Renal pelvis (tissue), 1 donor: ENCODE measurements at regions not wholly inside any gene's neighbourhood (a gene's known extent, or its start where the extent isn't known, plus 50 kb on each side); places are given as distances from the start of the nearest gene placed in this dataset.
"Not testable (repeated sequence)": the region's sequence is repeated elsewhere in the genome, so short reads cannot be mapped to it uniquely, and the experiment has no call there.

Experiments used
- DNase-seq: peaks from one replicate; pipeline ENCODE4 v3.0.0-alpha.2; 2013

DNA sequence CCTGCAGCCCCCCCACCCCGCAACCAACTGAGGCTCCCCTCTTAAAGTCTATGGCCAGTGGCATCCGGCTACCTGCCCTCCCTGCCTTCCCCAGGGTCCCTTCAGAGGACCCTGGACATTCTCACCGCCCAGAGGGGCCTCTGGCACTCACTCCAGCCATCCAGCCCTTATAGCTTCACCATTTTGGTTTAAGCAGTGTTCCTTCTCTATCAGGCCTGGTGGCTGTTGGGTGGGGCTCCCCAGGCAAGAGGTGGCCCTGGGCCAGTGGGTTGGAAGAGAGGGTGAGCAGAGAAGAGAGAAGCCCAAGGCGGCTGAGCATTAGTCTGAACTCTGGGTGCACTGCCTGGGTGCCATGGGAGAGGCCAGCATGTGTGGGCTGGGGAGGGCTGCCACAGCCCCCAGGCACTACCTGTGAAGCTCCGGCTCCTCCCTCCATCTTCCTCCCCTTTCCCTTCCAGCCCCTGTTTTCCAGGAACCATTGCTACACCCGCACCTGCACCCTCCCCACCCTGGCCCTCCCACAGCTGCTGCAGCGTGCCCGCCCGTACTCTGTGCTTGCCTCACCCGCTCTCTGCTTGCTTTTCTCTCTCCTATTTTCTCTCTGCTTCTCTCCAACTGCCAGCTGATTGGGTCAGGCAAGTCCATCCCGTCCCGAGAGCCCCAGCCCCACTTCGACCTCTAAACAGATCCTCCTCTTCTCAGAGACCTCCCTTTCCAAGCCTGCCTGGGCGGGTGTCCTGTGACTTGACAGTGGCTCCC, 168.2 kb downstream of the TBC1D2B start:
- no peak for DNase-seq

- DNase-seq, result not testable (repeated sequence)
These were observed 168.8 kb downstream of the TBC1D2B start for GRCh38 chr15:77908752-77909111.

DNA sequence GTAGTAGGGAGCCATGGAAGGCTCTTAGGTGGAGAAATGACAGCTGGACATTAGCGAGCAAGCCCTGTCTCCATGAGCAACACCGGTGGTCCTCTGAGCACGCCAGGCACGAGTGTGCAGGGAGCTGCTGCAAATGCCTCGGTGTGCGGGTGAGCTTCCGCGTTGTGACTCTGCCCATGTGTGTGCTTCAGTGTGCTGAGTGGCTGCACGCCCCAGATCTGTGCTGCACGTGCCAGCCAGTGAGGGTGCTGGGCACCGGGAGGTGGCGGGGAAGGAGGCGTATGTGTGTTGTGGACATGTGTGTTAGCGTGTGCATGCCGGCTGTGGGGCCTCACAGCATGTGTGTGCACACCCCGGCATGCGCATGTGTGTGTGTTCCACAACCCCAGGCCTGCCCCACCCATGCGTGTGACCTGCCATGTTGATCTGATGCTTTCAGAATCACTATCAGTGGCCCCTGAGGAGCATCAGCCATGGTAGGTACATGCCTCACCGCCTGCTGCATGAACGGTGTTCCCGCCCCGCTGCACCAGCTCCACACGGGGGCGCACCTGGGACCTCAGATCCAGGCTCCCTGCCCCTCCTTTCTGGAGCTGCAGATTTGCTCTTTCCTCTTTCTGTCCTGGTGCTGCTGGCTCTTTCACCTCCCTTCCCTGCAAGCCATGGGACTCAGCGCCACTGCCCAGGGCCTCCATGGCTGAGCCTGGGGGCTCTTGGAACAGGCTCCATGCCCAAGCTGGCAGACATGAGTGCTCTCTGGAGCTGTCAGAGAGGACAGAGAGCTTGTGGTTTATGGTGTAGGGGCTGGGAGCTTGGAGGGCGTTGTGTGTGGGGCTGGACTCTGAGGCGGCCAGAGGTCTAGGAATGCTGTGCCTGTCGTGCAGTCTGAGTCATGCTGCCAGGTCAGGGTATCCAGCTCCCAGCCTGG, 169.4 kb downstream of the TBC1D2B start:
- DNase-seq, result no peak

DNA sequence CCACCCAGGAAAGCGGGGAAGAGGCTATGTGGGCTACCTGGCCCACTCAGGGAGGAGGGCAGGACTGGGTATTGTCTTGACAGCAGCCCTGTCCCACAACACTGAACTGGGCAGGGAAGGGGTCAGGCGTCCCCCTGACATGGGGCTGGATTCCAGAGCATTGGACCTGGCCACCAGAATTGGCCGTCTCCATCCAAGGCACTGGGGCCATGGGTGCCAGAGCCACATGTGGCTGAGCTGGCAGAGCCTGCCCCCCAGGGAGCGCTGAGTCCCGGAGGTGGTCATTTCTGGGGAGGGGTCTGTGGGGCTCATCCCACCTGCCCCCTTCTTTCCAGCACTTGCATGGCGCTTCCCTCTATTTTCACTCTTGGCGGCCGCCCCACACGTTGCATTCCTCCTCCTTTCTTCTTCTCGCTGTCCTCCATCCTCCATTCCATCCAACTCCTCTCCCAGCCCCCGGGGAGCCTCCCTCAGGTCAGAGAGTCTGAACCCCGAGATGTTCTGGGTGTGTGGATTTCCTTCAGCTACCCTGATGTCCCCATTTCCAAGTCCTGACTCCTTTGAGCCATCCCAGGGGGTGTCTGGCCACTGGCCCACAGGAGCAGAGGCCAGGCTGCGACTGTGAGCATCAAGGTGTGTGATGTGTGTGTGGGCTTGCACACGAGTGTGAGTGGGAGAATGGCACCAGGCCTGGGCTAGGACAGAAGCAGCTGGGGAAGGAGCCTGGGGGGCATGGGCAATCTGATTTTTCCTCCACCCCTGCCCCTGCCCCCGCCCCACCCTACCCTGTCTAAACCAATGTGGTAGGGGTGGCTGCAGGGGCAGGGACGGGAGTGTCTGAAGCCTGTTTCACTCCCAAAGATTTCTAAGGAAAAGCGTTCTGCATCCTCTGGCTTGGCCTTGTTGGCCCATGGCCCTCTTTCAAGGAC, 171.2 kb downstream of the TBC1D2B start:
- not testable (repeated sequence) for DNase-seq

- DNase-seq, result no peak
These were observed 172.1 kb downstream of the TBC1D2B start for GRCh38 chr15:77905301-77905920.

- no peak for DNase-seq
These were observed 172.6 kb downstream of the TBC1D2B start for GRCh38 chr15:77904901-77905300.

DNA sequence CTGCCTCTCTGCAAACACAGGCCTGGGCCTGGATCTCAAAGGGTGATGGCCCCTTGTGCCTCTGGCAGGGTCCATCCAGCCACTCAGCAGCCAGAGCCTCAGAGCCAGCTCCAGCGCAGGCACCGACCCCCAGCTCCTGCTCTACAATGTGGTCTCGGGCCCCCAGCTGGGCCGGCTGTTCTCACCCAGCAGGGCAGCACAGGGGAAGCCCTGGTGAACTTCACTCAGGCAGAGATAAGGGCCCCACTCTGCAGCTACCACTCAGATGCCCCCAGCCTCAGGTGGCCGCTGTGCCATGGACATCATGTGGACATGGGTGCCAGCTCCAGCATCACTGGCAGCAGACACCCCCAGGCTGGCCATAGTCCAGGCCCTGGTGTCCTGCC, 173.1 kb downstream of the TBC1D2B start:
- DNase-seq, result no peak

- not testable (repeated sequence) for DNase-seq
These were observed 173.6 kb downstream of the TBC1D2B start for GRCh38 chr15:77903761-77904435.

DNA sequence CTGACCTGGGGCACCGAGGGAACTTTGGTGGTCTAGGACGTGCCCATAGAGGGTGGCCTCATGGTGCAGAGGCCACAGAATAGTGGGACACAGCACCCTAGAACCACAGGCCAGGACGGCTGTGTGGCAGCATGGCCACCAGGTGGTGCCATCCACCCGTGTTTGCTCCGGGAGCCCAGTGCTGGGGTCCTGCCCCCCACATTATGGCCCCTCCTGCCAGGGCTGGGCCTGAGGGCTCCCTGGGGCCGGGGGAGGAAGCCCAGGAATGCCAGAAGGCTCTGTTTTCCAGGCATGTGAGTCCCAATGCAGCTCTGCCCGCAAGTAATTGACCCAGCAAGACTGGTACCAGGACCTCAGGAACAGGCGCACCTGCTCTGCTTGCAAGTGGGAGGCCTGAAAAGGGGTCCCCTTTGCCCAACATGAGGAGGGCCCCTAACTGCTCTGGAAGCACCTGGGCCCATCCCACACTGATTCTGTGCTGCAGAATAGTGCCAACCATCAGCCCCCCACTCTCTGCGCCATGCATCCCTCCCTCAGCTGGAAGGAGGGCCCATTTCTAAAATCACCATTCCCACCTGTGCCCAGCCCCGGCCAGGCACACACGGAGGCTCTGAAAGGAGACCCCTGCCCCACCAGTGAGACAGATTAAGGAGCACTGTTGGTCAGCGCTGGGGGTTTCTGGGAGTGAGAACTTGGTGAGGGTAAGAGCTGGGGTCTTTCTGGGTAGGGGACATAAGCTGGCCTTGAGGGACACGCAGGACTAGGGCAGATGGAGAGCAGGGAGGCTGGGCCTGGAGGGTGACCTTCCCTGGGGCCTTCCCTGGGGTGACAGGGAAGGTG, 174.4 kb downstream of the TBC1D2B start:
- DNase-seq, result not testable (repeated sequence)

DNA sequence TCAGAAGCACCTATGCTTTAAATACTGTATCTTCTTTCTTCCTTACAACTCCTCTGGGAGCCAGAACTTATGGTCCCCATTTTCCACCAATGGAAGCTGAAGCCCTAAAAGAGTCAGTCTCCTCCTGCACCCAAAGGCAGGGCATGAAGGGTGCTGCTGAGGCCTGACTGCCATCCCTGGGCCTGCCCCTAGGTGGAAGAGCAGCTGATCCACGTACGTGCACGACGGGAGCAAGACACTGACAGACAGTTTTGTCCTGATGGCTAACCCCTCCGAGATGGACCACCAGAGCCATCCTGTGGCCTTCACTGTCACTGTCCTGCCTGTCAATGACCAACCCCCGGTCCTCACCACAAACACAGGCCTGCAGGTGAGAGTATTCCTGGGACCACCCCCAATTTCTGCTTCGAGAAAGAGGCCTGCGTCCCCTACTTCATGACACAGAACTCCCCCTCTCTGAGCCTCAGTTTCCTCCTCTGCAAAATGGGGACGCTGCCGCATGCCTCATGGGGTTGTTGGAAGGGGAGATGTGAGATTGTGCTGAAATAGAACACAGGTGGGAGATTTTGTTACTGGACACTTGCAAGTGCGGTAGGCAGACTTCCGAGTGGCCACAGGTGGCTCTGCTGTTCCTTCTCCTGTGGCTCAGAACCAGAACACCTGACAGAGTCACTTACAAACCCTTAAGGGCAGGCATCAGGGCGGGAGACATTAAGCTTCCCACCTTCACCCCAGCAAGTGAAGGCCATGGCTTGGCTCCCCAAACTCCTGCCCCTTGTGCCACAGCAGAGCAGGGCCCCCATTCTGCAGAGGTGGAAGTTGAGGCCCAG, 175.4 kb downstream of the TBC1D2B start:
- DNase-seq, result no peak

GRCh38 chr15:77901251-77901881, 176.1 kb downstream of the TBC1D2B start:
- no peak for DNase-seq

DNA sequence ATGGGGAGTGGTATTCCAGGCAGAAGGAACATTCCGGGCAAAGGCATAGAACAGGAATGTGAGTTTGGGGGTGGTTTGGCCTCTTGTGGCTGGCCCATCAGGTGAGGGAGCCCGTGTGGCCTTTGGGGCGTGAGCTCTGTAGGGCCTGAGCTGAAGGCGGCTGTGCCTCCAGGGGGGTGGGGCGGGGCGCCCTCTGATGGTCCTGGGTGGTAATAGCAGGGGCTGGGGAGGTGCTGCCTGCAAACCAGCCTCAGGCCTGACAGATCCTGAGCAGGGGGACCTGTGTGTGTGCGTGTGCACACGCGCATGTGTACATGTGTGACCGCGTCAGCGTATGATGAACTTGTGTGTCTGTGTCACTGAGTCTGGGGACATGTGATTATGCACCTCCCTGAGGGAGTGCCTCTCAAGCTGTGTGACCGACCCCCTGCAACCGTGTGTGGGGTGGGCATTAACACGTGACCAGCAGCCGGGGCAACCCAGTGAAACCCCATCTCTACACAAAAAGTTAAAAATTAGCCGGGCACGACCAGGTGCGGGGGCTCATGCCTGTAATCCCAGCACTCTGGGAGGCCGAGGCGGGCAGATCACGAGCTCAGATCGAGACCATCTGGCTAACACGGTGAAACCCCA, 177.1 kb downstream of the TBC1D2B start:
- DNase-seq, result not testable (repeated sequence)

DNA sequence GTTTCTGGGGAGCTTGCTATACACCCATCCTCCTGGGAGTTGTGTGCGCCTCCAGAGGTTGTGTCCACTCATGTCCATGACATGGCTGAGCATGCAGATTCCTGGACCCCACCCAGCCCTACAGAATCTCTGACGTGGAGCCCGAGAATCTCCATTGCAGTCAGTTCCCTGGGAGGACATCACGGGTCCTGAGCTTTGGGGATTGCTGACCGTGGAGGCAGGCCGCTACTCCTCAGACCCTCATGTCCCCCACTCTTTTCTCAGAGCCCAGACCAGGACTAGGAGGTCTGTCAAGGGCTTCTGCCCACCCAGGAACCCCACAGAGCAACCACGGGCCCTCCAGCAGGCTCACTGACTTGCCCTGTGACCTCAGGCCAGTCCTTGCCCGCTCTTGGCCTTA, 177.7 kb downstream of the TBC1D2B start:
- DNase-seq, result not testable (repeated sequence)

DNA sequence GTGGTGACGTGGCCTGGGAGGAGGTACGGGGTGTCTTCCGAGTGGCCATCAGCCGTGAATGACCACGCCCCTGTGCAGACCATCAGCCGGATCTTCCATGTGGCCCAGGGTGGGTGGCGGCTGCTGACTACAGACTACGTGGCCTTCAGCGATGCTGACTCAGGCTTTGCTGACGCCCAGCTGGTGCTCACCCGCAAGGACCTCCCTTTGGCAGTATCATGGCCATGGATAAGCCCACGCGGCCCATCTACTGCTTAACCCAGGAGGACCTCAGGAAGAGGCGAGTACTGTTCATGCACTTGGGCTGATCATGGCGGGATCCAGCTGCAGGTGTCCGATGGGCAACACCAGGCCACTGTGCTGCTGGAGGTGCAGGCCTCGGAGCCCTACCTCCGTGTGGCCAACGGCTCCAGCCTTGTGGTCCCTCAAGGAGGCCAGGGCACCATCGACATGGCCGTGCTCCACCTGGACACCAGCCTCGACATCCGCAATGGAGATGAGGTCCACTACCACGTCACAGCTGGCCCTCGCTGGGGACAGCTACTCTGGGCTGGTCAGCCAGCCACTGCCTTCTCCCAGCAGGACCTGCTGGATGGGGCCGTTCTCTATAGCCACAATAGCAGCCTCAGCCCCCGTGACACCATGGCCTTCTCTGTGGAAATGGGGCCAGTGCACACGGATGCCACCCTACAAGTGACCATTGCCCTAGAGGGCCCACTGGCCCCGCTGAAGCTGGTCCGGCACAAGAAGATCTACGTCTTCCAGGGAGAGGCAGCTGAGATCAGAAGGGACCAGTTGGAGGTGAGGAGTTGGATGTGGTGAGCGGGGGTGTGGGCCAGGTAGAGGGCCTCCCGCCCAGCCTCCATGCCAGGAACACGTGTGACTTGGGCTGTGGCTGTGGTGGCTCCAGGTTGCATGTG, 178.4 kb downstream of the TBC1D2B start:
- DNase-seq, result no peak

DNA sequence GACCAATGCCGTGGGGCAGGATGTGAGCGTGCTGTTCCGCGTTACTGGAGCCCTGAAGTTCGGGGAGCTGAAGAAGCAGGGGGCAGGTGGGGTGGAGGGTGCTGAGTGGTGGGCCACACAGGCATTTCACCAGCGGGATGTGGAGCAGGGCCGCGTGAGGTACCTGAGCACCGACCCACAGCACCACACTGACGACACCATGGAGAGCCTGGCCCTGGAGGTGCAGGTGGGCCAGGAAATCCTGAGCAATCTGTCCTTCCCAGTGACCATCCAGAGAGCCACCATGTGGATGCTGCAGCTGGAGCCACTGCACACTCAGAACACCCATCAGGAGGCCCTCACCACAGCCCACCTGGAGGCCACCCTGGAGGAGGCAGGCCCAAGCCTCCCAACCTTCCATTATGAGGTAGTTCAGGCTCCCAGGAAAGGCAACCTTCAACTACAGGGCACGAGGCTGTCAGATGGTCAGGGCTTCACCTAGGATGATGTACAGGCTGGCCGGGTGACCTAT, 179.6 kb downstream of the TBC1D2B start:
- DNase-seq, result no peak

DNA sequence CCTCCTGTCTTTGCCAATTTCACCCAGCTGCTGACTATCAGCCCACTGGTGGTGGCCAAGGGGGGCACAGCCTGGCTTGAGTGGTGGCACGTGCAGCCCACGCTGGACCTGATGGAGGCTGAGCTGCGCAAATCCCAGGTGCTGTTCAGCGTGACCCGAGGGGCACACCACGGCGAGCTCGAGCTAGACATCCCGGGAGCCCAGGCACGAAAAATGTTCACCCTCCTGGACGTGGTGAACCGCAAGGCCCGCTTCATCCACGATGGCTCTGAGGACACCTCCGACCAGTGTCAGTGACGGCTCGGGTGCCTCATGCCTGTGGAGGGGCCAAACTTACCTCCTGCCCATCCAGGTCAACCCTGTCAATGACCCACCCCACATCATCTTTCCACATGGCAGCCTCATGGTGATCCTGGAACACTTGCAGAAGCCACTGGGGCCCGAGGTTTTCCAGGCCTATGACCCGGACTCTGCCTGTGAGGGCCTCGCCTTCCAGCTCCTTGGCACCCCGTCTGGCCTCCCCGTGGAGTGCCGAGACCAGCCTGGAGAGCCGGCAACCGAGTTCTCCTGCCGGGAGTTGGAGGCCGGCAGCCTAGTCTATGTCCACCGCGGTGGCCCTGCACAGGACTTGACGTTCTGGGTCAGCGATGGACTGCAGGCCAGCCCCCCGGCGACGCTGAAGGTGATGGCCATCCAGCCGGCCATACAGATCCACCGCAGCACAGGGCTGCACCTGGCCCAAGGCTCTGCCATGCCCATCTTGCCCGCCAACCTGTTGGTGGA, 180.2 kb downstream of the TBC1D2B start:
- DNase-seq, result not testable (repeated sequence)
